ENCODE measurements at regions not wholly inside any gene's neighbourhood (a gene's known extent, or its start where the extent isn't known, plus 50 kb on each side); places are given as distances from the start of the nearest gene placed in this dataset.
A peak's percentile ranks its signal among the peaks of the same experiment; 100 is the strongest.

GRCh38 chr5:104774372-104774771 is 1211.8 kb upstream of the NUDT12 start:
- intact Hi-C loops (cut with DNase I) = no loop called here
- no peak for ATAC-seq (ENCODE audit: low FRiP score)
- H3K27ac ChIP-seq (ENCODE audit: low read depth in 1 of 2, low read length in 2 of 2) = no peak overlapping the region
- H3K4me1 ChIP-seq (ENCODE audit: control insufficient read depth in 1 of 2, insufficient read depth in 2 of 2, low read length in 2 of 2) = no peaks in the 10 kb centered on the region
- H3K4me3 ChIP-seq (ENCODE audit: low read length in 2 of 2) = no peak overlapping the region
- WGBS, 2 donors = 96 to 99% methylated on average over 8 of the region's 8 CpGs
- H3K9me3 ChIP-seq (ENCODE audit: control insufficient read depth, low read length) = no peaks in the 10 kb centered on the region
- DNase-seq = peak in 1 of 2 donors; percentile 68
- H3K27me3 ChIP-seq (ENCODE audit: control insufficient read depth in 1 of 2, insufficient read depth in 2 of 2, low read length in 1 of 2) = no peaks in the 10 kb centered on the region
- H3K36me3 ChIP-seq (ENCODE audit: control insufficient read depth in 1 of 2, insufficient read depth in 2 of 2, low read length in 1 of 2) = no peaks in the 10 kb centered on the region

GRCh38 chr5:104764197-104764596 is 1201.6 kb upstream of the NUDT12 start:
- Histone ChIP-seq H3K4me1 (ENCODE audit: control insufficient read depth in 1 of 2, insufficient read depth in 2 of 2, low read length in 2 of 2) (no peaks in the 10 kb centered on the region), H3K4me3 (ENCODE audit: low read length in 2 of 2) (no peak overlapping the region), H3K9me3 (ENCODE audit: control insufficient read depth, low read length) (no peaks in the 10 kb centered on the region), H3K27ac (ENCODE audit: low read depth in 1 of 2, low read length in 2 of 2) (no peak overlapping the region), H3K36me3 (ENCODE audit: control insufficient read depth in 1 of 2, insufficient read depth in 2 of 2, low read length in 1 of 2) (no peaks in the 10 kb centered on the region), H3K27me3 (ENCODE audit: control insufficient read depth in 1 of 2, insufficient read depth in 2 of 2, low read length in 1 of 2) (no peaks in the 10 kb centered on the region)
- 95 to 100% methylated on average over 2 of the region's 2 CpGs for WGBS, 2 donors
- ATAC-seq (ENCODE audit: low FRiP score) = no peak
- intact Hi-C loops (cut with DNase I) = no loop called here
- no peak for DNase-seq

GRCh38 chr5:104763216-104763615 is 1200.6 kb upstream of the NUDT12 start:
- Histone ChIP-seq H3K27ac (ENCODE audit: low read depth in 1 of 2, low read length in 2 of 2) (no peak overlapping the region), H3K4me1 (ENCODE audit: control insufficient read depth in 1 of 2, insufficient read depth in 2 of 2, low read length in 2 of 2) (no peaks in the 10 kb centered on the region), H3K36me3 (ENCODE audit: control insufficient read depth in 1 of 2, insufficient read depth in 2 of 2, low read length in 1 of 2) (no peaks in the 10 kb centered on the region), H3K9me3 (ENCODE audit: control insufficient read depth, low read length) (no peaks in the 10 kb centered on the region), H3K27me3 (ENCODE audit: control insufficient read depth in 1 of 2, insufficient read depth in 2 of 2, low read length in 1 of 2) (no peaks in the 10 kb centered on the region), H3K4me3 (ENCODE audit: low read length in 2 of 2) (no peak overlapping the region)
- 81 to 91% methylated on average over 1 of the region's 1 CpG for WGBS, 2 donors
- ATAC-seq (ENCODE audit: low FRiP score) = no peak
- intact Hi-C loops (cut with DNase I) = no loop called here
- no peak for DNase-seq

GRCh38 chr5:104757915-104758314 is 1195.3 kb upstream of the NUDT12 start:
- no peak for ATAC-seq (ENCODE audit: low FRiP score)

GRCh38 chr5:104755806-104756205 is 1193.2 kb upstream of the NUDT12 start:
- Histone ChIP-seq H3K36me3 (ENCODE audit: control insufficient read depth in 1 of 2, insufficient read depth in 2 of 2, low read length in 1 of 2) (no peaks in the 10 kb centered on the region), H3K4me1 (ENCODE audit: control insufficient read depth in 1 of 2, insufficient read depth in 2 of 2, low read length in 2 of 2) (no peaks in the 10 kb centered on the region), H3K27ac (ENCODE audit: low read depth in 1 of 2, low read length in 2 of 2) (no peak overlapping the region), H3K9me3 (ENCODE audit: control insufficient read depth, low read length) (no peaks in the 10 kb centered on the region), H3K27me3 (ENCODE audit: control insufficient read depth in 1 of 2, insufficient read depth in 2 of 2, low read length in 1 of 2) (no peaks in the 10 kb centered on the region), H3K4me3 (ENCODE audit: low read length in 2 of 2) (no peak overlapping the region)
- no peak for ATAC-seq (ENCODE audit: low FRiP score)
- DNase-seq = no peak
- intact Hi-C loops (cut with DNase I) = no loop called here
- WGBS, 2 donors = 87 to 88% methylated on average over 2 of the region's 2 CpGs

More at GRCh38 chr5:104757915-104758314, 1195.3 kb upstream of the NUDT12 start:
- WGBS, 2 donors = 93 to 97% methylated on average over 1 of the region's 1 CpG
- intact Hi-C loops (cut with DNase I) = no loop called here
- Histone ChIP-seq H3K27ac (ENCODE audit: low read depth in 1 of 2, low read length in 2 of 2) (no peak overlapping the region), H3K27me3 (ENCODE audit: control insufficient read depth in 1 of 2, insufficient read depth in 2 of 2, low read length in 1 of 2) (no peaks in the 10 kb centered on the region), H3K4me1 (ENCODE audit: control insufficient read depth in 1 of 2, insufficient read depth in 2 of 2, low read length in 2 of 2) (no peaks in the 10 kb centered on the region), H3K36me3 (ENCODE audit: control insufficient read depth in 1 of 2, insufficient read depth in 2 of 2, low read length in 1 of 2) (no peaks in the 10 kb centered on the region), H3K9me3 (ENCODE audit: control insufficient read depth, low read length) (no peaks in the 10 kb centered on the region), H3K4me3 (ENCODE audit: low read length in 2 of 2) (no peak overlapping the region)
- DNase-seq = no peak

GRCh38 chr5:104754311-104754995 is 1191.9 kb upstream of the NUDT12 start:
- intact Hi-C loops (cut with DNase I) = no loop called here
- no peaks in the 10 kb centered on the region for H3K27me3 ChIP-seq (ENCODE audit: control insufficient read depth in 1 of 2, insufficient read depth in 2 of 2, low read length in 1 of 2)
- no peak overlapping the region for H3K4me3 ChIP-seq (ENCODE audit: low read length in 2 of 2)
- 86 to 90% methylated on average over 3 of the region's 3 CpGs for WGBS, 2 donors
- no peak overlapping the region for H3K27ac ChIP-seq (ENCODE audit: low read depth in 1 of 2, low read length in 2 of 2)
- H3K9me3 ChIP-seq (ENCODE audit: control insufficient read depth, low read length) = no peaks in the 10 kb centered on the region
- no peaks in the 10 kb centered on the region for H3K4me1 ChIP-seq (ENCODE audit: control insufficient read depth in 1 of 2, insufficient read depth in 2 of 2, low read length in 2 of 2)
- H3K36me3 ChIP-seq (ENCODE audit: control insufficient read depth in 1 of 2, insufficient read depth in 2 of 2, low read length in 1 of 2) = no peaks in the 10 kb centered on the region
- no peak for DNase-seq
- no peak for ATAC-seq (ENCODE audit: low FRiP score)

- peaks cover 3% of the 10 kb centered on the region for H3K9me3 ChIP-seq (ENCODE audit: control insufficient read depth, low read length)
- 12 to 19% methylated on average over 1 of the region's 1 CpG for WGBS, 2 donors
- intact Hi-C loops (cut with DNase I) = no loop called here
- H3K4me3 ChIP-seq (ENCODE audit: low read length in 2 of 2) = no peak overlapping the region
- DNase-seq (no peak), ATAC-seq (ENCODE audit: low FRiP score) (no peak)
- no peaks in the 10 kb centered on the region for H3K27me3 ChIP-seq (ENCODE audit: control insufficient read depth in 1 of 2, insufficient read depth in 2 of 2, low read length in 1 of 2)
- H3K4me1 ChIP-seq (ENCODE audit: control insufficient read depth in 1 of 2, insufficient read depth in 2 of 2, low read length in 2 of 2) = no peaks in the 10 kb centered on the region
- no peak overlapping the region for H3K27ac ChIP-seq (ENCODE audit: low read depth in 1 of 2, low read length in 2 of 2)
- H3K36me3 ChIP-seq (ENCODE audit: control insufficient read depth in 1 of 2, insufficient read depth in 2 of 2, low read length in 1 of 2) = no peaks in the 10 kb centered on the region
Measured at GRCh38 chr5:104751969-104752368, 1189.4 kb upstream of the NUDT12 start.

GRCh38 chr5:104739905-104740304 is 1177.3 kb upstream of the NUDT12 start:
- Histone ChIP-seq H3K27ac (ENCODE audit: low read depth in 1 of 2, low read length in 2 of 2) (no peak overlapping the region), H3K27me3 (ENCODE audit: control insufficient read depth in 1 of 2, insufficient read depth in 2 of 2, low read length in 1 of 2) (no peaks in the 10 kb centered on the region), H3K9me3 (ENCODE audit: control insufficient read depth, low read length) (no peaks in the 10 kb centered on the region), H3K36me3 (ENCODE audit: control insufficient read depth in 1 of 2, insufficient read depth in 2 of 2, low read length in 1 of 2) (no peaks in the 10 kb centered on the region), H3K4me3 (ENCODE audit: low read length in 2 of 2) (no peak overlapping the region), H3K4me1 (ENCODE audit: control insufficient read depth in 1 of 2, insufficient read depth in 2 of 2, low read length in 2 of 2) (peaks cover 0 to 1% of the 10 kb centered on the region in 2 donors)
- ATAC-seq (ENCODE audit: low FRiP score) = no peak
- 40 to 44% methylated on average over 3 of the region's 3 CpGs for WGBS, 2 donors
- intact Hi-C loops (cut with DNase I) = no loop called here
- DNase-seq = no peak

- intact Hi-C loops (cut with DNase I) = no loop called here
- Histone ChIP-seq H3K9me3 (ENCODE audit: control insufficient read depth, low read length) (no peaks in the 10 kb centered on the region), H3K4me1 (ENCODE audit: control insufficient read depth in 1 of 2, insufficient read depth in 2 of 2, low read length in 2 of 2) (peaks cover 0 to 1% of the 10 kb centered on the region in 2 donors), H3K36me3 (ENCODE audit: control insufficient read depth in 1 of 2, insufficient read depth in 2 of 2, low read length in 1 of 2) (no peaks in the 10 kb centered on the region), H3K27ac (ENCODE audit: low read depth in 1 of 2, low read length in 2 of 2) (no peak overlapping the region), H3K27me3 (ENCODE audit: control insufficient read depth in 1 of 2, insufficient read depth in 2 of 2, low read length in 1 of 2) (no peaks in the 10 kb centered on the region), H3K4me3 (ENCODE audit: low read length in 2 of 2) (no peak overlapping the region)
- WGBS, 2 donors = 77 to 87% methylated on average over 2 of the region's 2 CpGs
- ATAC-seq (ENCODE audit: low FRiP score) = no peak
- no peak for DNase-seq
Measured at GRCh38 chr5:104739503-104739902, 1176.9 kb upstream of the NUDT12 start.

All from aorta (tissue), 5 donors.